Natural killer cell (primary cell): ENCODE measurements at regions not wholly inside any gene's neighbourhood (a gene's known extent, or its start where the extent isn't known, plus 50 kb on each side); places are given as distances from the start of the nearest gene placed in this dataset.

Source experiments
- ATAC-seq, 3 donors: fragments of 150-1000 bp in 2 of 3; fragments of 200-7000 bp in 1 of 3; cut with Tn5 transposase; 1 replicate in 1 of 3; 2 replicates in 2 of 3; pipeline ENCODE4 v1.10.0; 2021; ENCODE audit warnings: mild to moderate bottlenecking in 2 of 3, moderate library complexity in 2 of 3
- DNase-seq, 2 donors: peaks; one replicate each; pipeline versions ENCODE4 v3.0.0 to v3.0.0-alpha.2; 2013 to 2021; ENCODE audit warnings: mixed read lengths in 1 of 2
- H3K27ac ChIP-seq: one replicate; pipeline ENCODE4 v1.5.1; 2013; ENCODE audit warnings: mild to moderate bottlenecking, low read length
- H3K27me3 ChIP-seq: one replicate; pipeline ENCODE4 v1.6.1; 2013; ENCODE audit warnings: low read length; ENCODE audit not compliant: control insufficient read depth, insufficient read depth
- H3K36me3 ChIP-seq: one replicate; pipeline ENCODE4 v1.6.1; 2013; ENCODE audit warnings: low read length; ENCODE audit not compliant: control insufficient read depth, insufficient read depth
- H3K4me1 ChIP-seq: one replicate; pipeline ENCODE4 v1.6.1; 2013; ENCODE audit warnings: low read length; ENCODE audit not compliant: control insufficient read depth, insufficient read depth
- H3K4me3 ChIP-seq: one replicate; pipeline ENCODE4 v1.5.1; 2013; ENCODE audit warnings: low read length
- H3K9me3 ChIP-seq: one replicate; pipeline ENCODE4 v1.6.1; 2013; ENCODE audit warnings: low read length; ENCODE audit not compliant: control insufficient read depth, insufficient read depth
- H3K27ac Mint-ChIP-seq, 2 donors: one replicate each; pipeline ENCODE4 v1.8.0; 2022; ENCODE audit warnings: mild to moderate bottlenecking in 2 of 2, mixed read lengths in 2 of 2, moderate library complexity in 1 of 2
- H3K27me3 Mint-ChIP-seq, 2 donors: one replicate each; pipeline ENCODE4 v1.8.0; 2022; ENCODE audit warnings: low read depth in 2 of 2, mixed read lengths in 2 of 2
- H3K36me3 Mint-ChIP-seq: one replicate; pipeline ENCODE4 v1.8.0; 2022; ENCODE audit warnings: mixed read lengths
- H3K4me1 Mint-ChIP-seq, 2 donors: one replicate each; pipeline ENCODE4 v1.8.0; 2022; ENCODE audit warnings: mixed read lengths in 2 of 2
- H3K4me3 Mint-ChIP-seq: one replicate; pipeline ENCODE4 v1.8.0; 2022; ENCODE audit warnings: mild to moderate bottlenecking, moderate library complexity, mixed read lengths
- H3K9me3 Mint-ChIP-seq, 2 donors: one replicate each; pipeline ENCODE4 v1.8.0; 2022; ENCODE audit warnings: mixed read lengths in 2 of 2
- CTCF ChIP-seq: fragments of 200-600 bp; IDR thresholded peaks from one replicate; pipeline ENCODE4 v1.8.0; 2022; ENCODE audit warnings: antibody characterized with exemption
- WGBS: methylation state at CpG from one replicate; pipeline ENCODE4 v1.1.7; 2013; ENCODE audit warnings: missing lambda C conversion rate; ENCODE audit not compliant: insufficient coverage; 5-methylcytosine and 5-hydroxymethylcytosine counted together
- intact Hi-C: fragments of 100-400 bp; cut with micrococcal nuclease; formaldehyde crosslinking; loops from one replicate; pipeline ENCODE4 v1.14.2; 2022

GRCh38 chr3:65096110-65096745 is 408.4 kb upstream of the ADAMTS9 start:
- Histone ChIP-seq H3K36me3 (no peaks in the 10 kb centered on the region), H3K27me3 (no peaks in the 10 kb centered on the region), H3K27ac (no peak overlapping the region), H3K4me1 (no peaks in the 10 kb centered on the region), H3K9me3 (no peaks in the 10 kb centered on the region), H3K4me3 (no peak overlapping the region)
- Mint-ChIP-seq H3K27me3 (no peaks in the 10 kb centered on the region), H3K27ac (no peak overlapping the region), H3K36me3 (no peaks in the 10 kb centered on the region), H3K4me1 (no peaks in the 10 kb centered on the region), H3K4me3 (no peak overlapping the region), H3K9me3 (peaks cover 11 to 12% of the 10 kb centered on the region in 2 donors)
- WGBS: 83% methylated on average over 4 of the region's 4 CpGs
- intact Hi-C loops: no loop called here
- no peak for TF ChIP-seq CTCF
- DNase-seq (no peak), ATAC-seq (no peak)

DNA sequence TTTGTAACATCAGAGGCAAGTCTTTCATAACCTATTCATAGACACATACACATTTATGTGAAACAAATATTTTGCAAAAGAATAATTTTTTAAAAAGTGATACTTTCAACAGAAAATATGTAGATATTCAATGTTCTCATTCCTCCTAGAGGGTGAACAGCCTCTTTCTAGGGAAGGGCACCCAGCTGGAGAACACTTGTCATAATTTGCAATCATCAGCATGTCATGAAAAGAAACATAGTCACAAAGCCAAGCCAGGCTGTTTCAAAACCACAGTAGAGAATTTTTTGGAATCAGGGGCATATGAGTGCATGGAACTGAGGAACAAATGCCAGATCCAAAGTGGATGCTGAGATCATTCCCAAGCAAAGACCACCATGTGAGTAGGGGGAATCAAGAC is 406.9 kb upstream of the ADAMTS9 start:
- no peaks in the 10 kb centered on the region for H3K4me1 Mint-ChIP-seq
- H3K4me3 ChIP-seq: no peak overlapping the region
- DNase-seq (no peak), ATAC-seq (no peak)
- no peaks in the 10 kb centered on the region for H3K36me3 ChIP-seq
- no peaks in the 10 kb centered on the region for H3K27me3 ChIP-seq
- H3K27me3 Mint-ChIP-seq: no peaks in the 10 kb centered on the region
- no peak for TF ChIP-seq CTCF
- H3K27ac ChIP-seq: no peak overlapping the region
- intact Hi-C loops: no loop called here
- H3K4me3 Mint-ChIP-seq: no peak overlapping the region
- peaks cover 7 to 11% of the 10 kb centered on the region in 2 donors for H3K9me3 Mint-ChIP-seq
- H3K9me3 ChIP-seq: no peaks in the 10 kb centered on the region
- H3K27ac Mint-ChIP-seq: no peak overlapping the region
- no peaks in the 10 kb centered on the region for H3K36me3 Mint-ChIP-seq
- H3K4me1 ChIP-seq: no peaks in the 10 kb centered on the region

GRCh38 chr3:65093641-65094040 is 405.8 kb upstream of the ADAMTS9 start:
- Mint-ChIP-seq H3K4me3 (no peak overlapping the region), H3K9me3 (peaks cover 9 to 11% of the 10 kb centered on the region in 2 donors), H3K27me3 (no peaks in the 10 kb centered on the region), H3K36me3 (no peaks in the 10 kb centered on the region), H3K4me1 (no peaks in the 10 kb centered on the region), H3K27ac (no peak overlapping the region)
- intact Hi-C loops: no loop called here
- H3K9me3 ChIP-seq: no peaks in the 10 kb centered on the region
- H3K27ac ChIP-seq: no peak overlapping the region
- 82% methylated on average over 3 of the region's 3 CpGs for WGBS
- H3K36me3 ChIP-seq: no peaks in the 10 kb centered on the region
- no peaks in the 10 kb centered on the region for H3K27me3 ChIP-seq
- no peaks in the 10 kb centered on the region for H3K4me1 ChIP-seq
- H3K4me3 ChIP-seq: no peak overlapping the region
- no peak for TF ChIP-seq CTCF
- DNase-seq: no peak
- ATAC-seq: no peak

DNA sequence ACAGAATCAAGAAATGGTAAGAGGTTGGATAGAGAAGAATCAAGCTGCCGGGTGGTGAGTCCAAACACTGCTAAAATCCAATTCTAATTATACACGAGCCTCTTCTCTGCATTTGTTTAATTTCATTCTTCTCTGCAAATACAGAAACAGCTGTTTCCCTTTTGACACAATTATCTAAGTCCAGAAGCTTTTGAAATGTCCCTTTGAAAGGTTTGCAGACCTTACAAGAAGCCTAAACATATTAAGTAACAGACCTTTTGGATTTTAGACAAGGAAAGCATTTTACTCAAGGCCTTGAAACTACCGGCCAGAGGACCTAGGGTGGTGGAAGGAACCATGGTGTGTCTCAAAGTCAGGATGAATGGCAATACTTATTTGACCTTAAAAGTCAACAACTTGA is 403.8 kb upstream of the ADAMTS9 start:
- no peaks in the 10 kb centered on the region for H3K9me3 ChIP-seq
- Mint-ChIP-seq H3K9me3 (peaks cover 10% of the 10 kb centered on the region in 2 donors), H3K4me3 (no peak overlapping the region), H3K4me1 (no peaks in the 10 kb centered on the region), H3K36me3 (no peaks in the 10 kb centered on the region), H3K27ac (no peak overlapping the region), H3K27me3 (no peaks in the 10 kb centered on the region)
- no peaks in the 10 kb centered on the region for H3K27me3 ChIP-seq
- no peaks in the 10 kb centered on the region for H3K36me3 ChIP-seq
- no peak for TF ChIP-seq CTCF
- 88% methylated on average over 3 of the region's 3 CpGs for WGBS
- ATAC-seq (no peak), DNase-seq (no peak)
- intact Hi-C loops: no loop called here
- no peak overlapping the region for H3K4me3 ChIP-seq
- H3K27ac ChIP-seq: no peak overlapping the region
- no peaks in the 10 kb centered on the region for H3K4me1 ChIP-seq
